Neural progenitor cell (in vitro differentiated cells): ENCODE measurements at regions not wholly inside any gene's neighbourhood (a gene's known extent, or its start where the extent isn't known, plus 50 kb on each side); places are given as distances from the start of the nearest gene placed in this dataset.

Experiments used
- DNase-seq: peaks from one replicate; pipeline ENCODE4 v3.0.0-alpha.2; 2016; ENCODE audit warnings: low spot score
- H2AFZ ChIP-seq: fragments of 200-600 bp; sonication (generic); replicated peaks from 2 replicates; pipeline ENCODE4 v1.6.1; 2016; ENCODE audit warnings: antibody characterized with exemption
- H3F3A ChIP-seq: fragments of 200-600 bp; sonication (generic); 2 replicates; pipeline ENCODE4 v1.6.1; 2016; ENCODE audit warnings: antibody characterized with exemption, low read depth
- H3K27ac ChIP-seq: fragments of 200-600 bp; sonication (generic); 2 replicates; pipeline ENCODE4 v1.5.1; 2016; ENCODE audit warnings: mild to moderate bottlenecking
- H3K27me3 ChIP-seq: fragments of 200-600 bp; sonication (generic); 2 replicates; pipeline ENCODE4 v1.6.1; 2016; ENCODE audit warnings: mild to moderate bottlenecking, moderate library complexity
- H3K36me3 ChIP-seq: fragments of 200-600 bp; sonication (generic); 2 replicates; pipeline ENCODE4 v1.5.1; 2016
- H3K4me1 ChIP-seq: fragments of 200-600 bp; sonication (generic); 2 replicates; pipeline ENCODE4 v1.6.1; 2016; ENCODE audit warnings: mixed run types
- H3K4me2 ChIP-seq: fragments of 200-600 bp; sonication (generic); 2 replicates; pipeline ENCODE4 v1.6.1; 2016
- H3K4me3 ChIP-seq: fragments of 200-600 bp; sonication (generic); 2 replicates; pipeline ENCODE4 v1.5.1; 2016
- H3K79me2 ChIP-seq: fragments of 200-600 bp; sonication (generic); 2 replicates; pipeline ENCODE4 v1.6.1; 2016; ENCODE audit warnings: low read depth
- H3K9ac ChIP-seq: fragments of 200-600 bp; sonication (generic); 2 replicates; pipeline ENCODE4 v1.6.1; 2016
- H3K9me3 ChIP-seq: fragments of 200-600 bp; sonication (generic); 2 replicates; pipeline ENCODE4 v1.5.1; 2016; ENCODE audit warnings: low read depth
- H4K20me1 ChIP-seq: fragments of 200-600 bp; sonication (generic); 2 replicates; pipeline ENCODE4 v1.6.1; 2016; ENCODE audit warnings: low read depth
- H3K27ac Mint-ChIP-seq: 3 replicates; pipeline ENCODE4 v1.8.0; 2021; ENCODE audit warnings: mixed read lengths
- H3K27me3 Mint-ChIP-seq: 2 replicates; pipeline ENCODE4 v1.8.0; 2022; ENCODE audit warnings: low read depth, mild to moderate bottlenecking, inconsistent platforms, moderate library complexity, mixed read lengths; ENCODE audit not compliant: insufficient read depth
- H3K36me3 Mint-ChIP-seq: 3 replicates; pipeline ENCODE4 v1.8.0; 2021; ENCODE audit warnings: mixed read lengths
- H3K4me1 Mint-ChIP-seq: 3 replicates; pipeline ENCODE4 v1.8.0; 2021; ENCODE audit warnings: mixed read lengths
- H3K4me3 Mint-ChIP-seq: 3 replicates; pipeline ENCODE4 v1.8.0; 2021; ENCODE audit warnings: mild to moderate bottlenecking, moderate library complexity, mixed read lengths
- H3K9me3 Mint-ChIP-seq: 3 replicates; pipeline ENCODE4 v1.8.0; 2020; ENCODE audit warnings: mixed read lengths
- CTCF ChIP-seq: fragments of 200-600 bp; sonication (generic); IDR thresholded peaks from 2 replicates; pipeline ENCODE4 v1.5.1; 2017; ENCODE audit warnings: antibody characterized with exemption, mild to moderate bottlenecking
- EZH2 ChIP-seq: fragments of 200-600 bp; sonication (generic); IDR thresholded peaks from 2 replicates; pipeline ENCODE4 v1.6.1; 2017; ENCODE audit warnings: antibody characterized with exemption, mild to moderate bottlenecking, moderate library complexity
- EZH2phosphoT487 ChIP-seq: fragments of 200-600 bp; sonication (generic); IDR thresholded peaks from 2 replicates; pipeline ENCODE4 v1.6.1; 2017; ENCODE audit warnings: antibody characterized with exemption

- Histone ChIP-seq H4K20me1 (no peaks in the 10 kb centered on the region), H3K4me1 (no peaks in the 10 kb centered on the region), H3K36me3 (no peaks in the 10 kb centered on the region), H3K4me2 (no peak overlapping the region), H3K27ac (no peak overlapping the region), H3K9me3 (no peaks in the 10 kb centered on the region), H3K27me3 (no peaks in the 10 kb centered on the region), H3K4me3 (no peak overlapping the region), H2AFZ (no peak overlapping the region), H3K79me2 (no peaks in the 10 kb centered on the region), H3F3A (no peaks in the 10 kb centered on the region), H3K9ac (no peak overlapping the region)
- TF ChIP-seq CTCF (no peak), EZH2 (no peak), EZH2phosphoT487 (no peak)
- Mint-ChIP-seq H3K27me3 (no peaks in the 10 kb centered on the region), H3K4me1 (peaks cover 14% of the 10 kb centered on the region), H3K9me3 (peaks cover 18% of the 10 kb centered on the region), H3K27ac (no peak overlapping the region), H3K4me3 (no peak overlapping the region), H3K36me3 (peaks cover 2% of the 10 kb centered on the region)
- DNase-seq, result no peak
Observed at GRCh38 chr13:48851707-48852106, 124.0 kb upstream of the FNDC3A start.

- no peaks in the 10 kb centered on the region for H4K20me1 ChIP-seq
- H3K27me3 Mint-ChIP-seq, result no peaks in the 10 kb centered on the region
- H3K4me2 ChIP-seq, result no peak overlapping the region
- no peak overlapping the region for H3K27ac Mint-ChIP-seq
- H3K4me3 ChIP-seq, result no peak overlapping the region
- H3K4me3 Mint-ChIP-seq, result no peak overlapping the region
- TF ChIP-seq EZH2, result no peak
- TF ChIP-seq EZH2phosphoT487, result no peak
- TF ChIP-seq CTCF, result no peak
- peaks cover 19% of the 10 kb centered on the region for H3K4me1 Mint-ChIP-seq
- H2AFZ ChIP-seq, result no peak overlapping the region
- no peaks in the 10 kb centered on the region for H3F3A ChIP-seq
- H3K4me1 ChIP-seq, result no peaks in the 10 kb centered on the region
- H3K36me3 ChIP-seq, result no peaks in the 10 kb centered on the region
- H3K79me2 ChIP-seq, result no peaks in the 10 kb centered on the region
- peaks cover 2% of the 10 kb centered on the region for H3K36me3 Mint-ChIP-seq
- H3K27me3 ChIP-seq, result no peaks in the 10 kb centered on the region
- H3K27ac ChIP-seq, result no peak overlapping the region
- no peaks in the 10 kb centered on the region for H3K9me3 ChIP-seq
- no peak overlapping the region for H3K9ac ChIP-seq
- no peak for DNase-seq
- H3K9me3 Mint-ChIP-seq, result peaks cover 15% of the 10 kb centered on the region
Observed at GRCh38 chr13:48852911-48853727, 122.6 kb upstream of the FNDC3A start.

- H4K20me1 ChIP-seq, result no peaks in the 10 kb centered on the region
- Mint-ChIP-seq H3K36me3 (peaks cover 2% of the 10 kb centered on the region), H3K4me3 (no peak overlapping the region), H3K4me1 (peaks cover 25% of the 10 kb centered on the region), H3K9me3 (peaks cover 14% of the 10 kb centered on the region), H3K27ac (no peak overlapping the region), H3K27me3 (no peaks in the 10 kb centered on the region)
- no peak for DNase-seq
- TF ChIP-seq EZH2, result no peak
- no peak for TF ChIP-seq EZH2phosphoT487
- H3K9ac ChIP-seq, result no peak overlapping the region
- no peaks in the 10 kb centered on the region for H3K36me3 ChIP-seq
- no peaks in the 10 kb centered on the region for H3F3A ChIP-seq
- H3K79me2 ChIP-seq, result no peaks in the 10 kb centered on the region
- H3K4me3 ChIP-seq, result no peak overlapping the region
- H3K27me3 ChIP-seq, result no peaks in the 10 kb centered on the region
- H2AFZ ChIP-seq, result no peak overlapping the region
- no peaks in the 10 kb centered on the region for H3K9me3 ChIP-seq
- no peak overlapping the region for H3K27ac ChIP-seq
- no peak overlapping the region for H3K4me2 ChIP-seq
- no peaks in the 10 kb centered on the region for H3K4me1 ChIP-seq
Observed at GRCh38 chr13:48853728-48854102, 122.0 kb upstream of the FNDC3A start.

- H3K27me3 ChIP-seq, result no peaks in the 10 kb centered on the region
- DNase-seq, result no peak
- H3K9ac ChIP-seq, result no peak overlapping the region
- no peaks in the 10 kb centered on the region for H3K9me3 ChIP-seq
- no peak overlapping the region for H3K4me2 ChIP-seq
- H3K4me3 ChIP-seq, result no peak overlapping the region
- H3K4me1 ChIP-seq, result no peaks in the 10 kb centered on the region
- no peak overlapping the region for H3K4me3 Mint-ChIP-seq
- H2AFZ ChIP-seq, result no peak overlapping the region
- H3K4me1 Mint-ChIP-seq, result peaks cover 25% of the 10 kb centered on the region
- H3K36me3 Mint-ChIP-seq, result no peaks in the 10 kb centered on the region
- no peaks in the 10 kb centered on the region for H3F3A ChIP-seq
- H3K79me2 ChIP-seq, result no peaks in the 10 kb centered on the region
- H4K20me1 ChIP-seq, result no peaks in the 10 kb centered on the region
- no peak overlapping the region for H3K27ac ChIP-seq
- peak overlapping the region; percentile 52 for H3K27ac Mint-ChIP-seq
- H3K9me3 Mint-ChIP-seq, result no peaks in the 10 kb centered on the region
- no peaks in the 10 kb centered on the region for H3K27me3 Mint-ChIP-seq
- H3K36me3 ChIP-seq, result no peaks in the 10 kb centered on the region
- TF ChIP-seq CTCF (no peak), EZH2 (no peak), EZH2phosphoT487 (no peak)
Observed at GRCh38 chr13:48857576-48857975, 118.1 kb upstream of the FNDC3A start.
